DOHH2 (cell line): ENCODE measurements at regions not wholly inside any gene's neighbourhood (a gene's known extent, or its start where the extent isn't known, plus 50 kb on each side); places are given as distances from the start of the nearest gene placed in this dataset.

Experiments used
- CTCF ChIP-seq: fragments of 200-600 bp; sonication (generic); IDR thresholded peaks from one replicate; pipeline ENCODE4 v1.5.1; 2014; ENCODE audit warnings: antibody characterized with exemption, mild to moderate bottlenecking, low read depth, low read length; ENCODE audit not compliant: poor library complexity, severe bottlenecking
- EZH2phosphoT487 ChIP-seq: fragments of 200-600 bp; sonication (generic); IDR thresholded peaks from 2 replicates; pipeline ENCODE4 v1.6.1; 2017; ENCODE audit warnings: borderline replicate concordance, mild to moderate bottlenecking, antibody characterized with exemption, low read length, moderate library complexity, mixed read lengths

- TF ChIP-seq CTCF = no peak
- TF ChIP-seq EZH2phosphoT487 = no peak
These were observed 202.7 kb downstream of the UQCRFS1 start for GRCh38 chr19:29010276-29010675.
